ENCODE measurements at regions not wholly inside any gene's neighbourhood (a gene's known extent, or its start where the extent isn't known, plus 50 kb on each side); places are given as distances from the start of the nearest gene placed in this dataset.

GRCh38 chr10:121169406-121169805, 318.2 kb downstream of the WDR11 start:
- WGBS, 2 experiments (ENCODE audit: insufficient coverage in 1 of 2, insufficient read length in 1 of 2) = 93 to 94% methylated on average over 3 of the region's 3 CpGs
- peaks cover 16% of the 10 kb centered on the region for H3K4me1 Mint-ChIP-seq

GRCh38 chr10:121171825-121172787, 320.9 kb downstream of the WDR11 start:
- Histone ChIP-seq H3K4me1 (ENCODE audit: control insufficient read depth, insufficient read depth, low read length) (peaks cover 3% of the 10 kb centered on the region), H3K9me3 (ENCODE audit: control insufficient read depth, low read length) (no peaks in the 10 kb centered on the region), H3K4me3 (ENCODE audit: low read length) (no peak overlapping the region), H3K27ac (ENCODE audit: low read depth, low read length) (no peak overlapping the region), H3K36me3 (ENCODE audit: control insufficient read depth, insufficient read depth, low read length) (no peaks in the 10 kb centered on the region), H3K27me3 (ENCODE audit: control insufficient read depth, insufficient read depth, low read length, poor library complexity, severe bottlenecking) (peaks cover 7% of the 10 kb centered on the region), H3K9ac (ENCODE audit: extremely low read depth, low read length, poor library complexity, severe bottlenecking) (no peak overlapping the region)
- Mint-ChIP-seq H3K36me3 (ENCODE audit: low read depth) (no peaks in the 10 kb centered on the region), H3K4me1 (peaks cover 11% of the 10 kb centered on the region), H3K27me3 (ENCODE audit: insufficient read depth) (peaks cover 23% of the 10 kb centered on the region), H3K27ac (no peak overlapping the region), H3K9me3 (no peaks in the 10 kb centered on the region), H3K4me3 (no peak overlapping the region)
- 67 to 77% methylated on average over 10 of the region's 10 CpGs for WGBS, 2 experiments (ENCODE audit: insufficient coverage in 1 of 2, insufficient read length in 1 of 2)
- no peak for TF ChIP-seq CTCF (conservative IDR thresholded peaks at IDR 0.05)
- DNase-seq = no peak

More at GRCh38 chr10:121169406-121169805, 318.2 kb downstream of the WDR11 start:
- H3K27me3 Mint-ChIP-seq (ENCODE audit: insufficient read depth) = peaks cover 35% of the 10 kb centered on the region
- no peaks in the 10 kb centered on the region for H3K36me3 Mint-ChIP-seq (ENCODE audit: low read depth)
- H3K4me1 ChIP-seq (ENCODE audit: control insufficient read depth, insufficient read depth, low read length) = peaks cover 3% of the 10 kb centered on the region
- peaks cover 7% of the 10 kb centered on the region for H3K27me3 ChIP-seq (ENCODE audit: control insufficient read depth, insufficient read depth, low read length, poor library complexity, severe bottlenecking)
- no peak overlapping the region for H3K4me3 ChIP-seq (ENCODE audit: low read length)
- DNase-seq = no peak
- H3K27ac ChIP-seq (ENCODE audit: low read depth, low read length) = no peak overlapping the region
- no peak overlapping the region for H3K27ac Mint-ChIP-seq
- H3K36me3 ChIP-seq (ENCODE audit: control insufficient read depth, insufficient read depth, low read length) = no peaks in the 10 kb centered on the region
- TF ChIP-seq CTCF (conservative IDR thresholded peaks at IDR 0.05) = no peak
- H3K9me3 ChIP-seq (ENCODE audit: control insufficient read depth, low read length) = peaks cover 6% of the 10 kb centered on the region
- no peaks in the 10 kb centered on the region for H3K9me3 Mint-ChIP-seq
- H3K9ac ChIP-seq (ENCODE audit: extremely low read depth, low read length, poor library complexity, severe bottlenecking) = no peak overlapping the region
- H3K4me3 Mint-ChIP-seq = no peak overlapping the region

- Histone ChIP-seq H3K4me3 (ENCODE audit: low read length) (no peak overlapping the region), H3K27ac (ENCODE audit: low read depth, low read length) (no peak overlapping the region), H3K27me3 (ENCODE audit: control insufficient read depth, insufficient read depth, low read length, poor library complexity, severe bottlenecking) (peaks cover 4% of the 10 kb centered on the region), H3K36me3 (ENCODE audit: control insufficient read depth, insufficient read depth, low read length) (no peaks in the 10 kb centered on the region), H3K4me1 (ENCODE audit: control insufficient read depth, insufficient read depth, low read length) (no peaks in the 10 kb centered on the region), H3K9me3 (ENCODE audit: control insufficient read depth, low read length) (no peaks in the 10 kb centered on the region), H3K9ac (ENCODE audit: extremely low read depth, low read length, poor library complexity, severe bottlenecking) (no peak overlapping the region)
- no peak for DNase-seq
- peaks cover 3% of the 10 kb centered on the region for H3K27me3 Mint-ChIP-seq (ENCODE audit: insufficient read depth)
- H3K9me3 Mint-ChIP-seq = no peaks in the 10 kb centered on the region
- TF ChIP-seq CTCF (conservative IDR thresholded peaks at IDR 0.05) = no peak
- no peaks in the 10 kb centered on the region for H3K36me3 Mint-ChIP-seq (ENCODE audit: low read depth)
- peaks cover under 1% of the 10 kb centered on the region for H3K4me1 Mint-ChIP-seq
- 100% methylated on average over 1 of the region's 1 CpG for WGBS, 2 experiments (ENCODE audit: insufficient coverage in 1 of 2, insufficient read length in 1 of 2)
- H3K27ac Mint-ChIP-seq = no peak overlapping the region
- H3K4me3 Mint-ChIP-seq = no peak overlapping the region
Measured at GRCh38 chr10:121179006-121179405, 327.8 kb downstream of the WDR11 start.
